Osteocyte (in vitro differentiated cells): ENCODE measurements at regions not wholly inside any gene's neighbourhood (a gene's known extent, or its start where the extent isn't known, plus 50 kb on each side); places are given as distances from the start of the nearest gene placed in this dataset.

Experiments
- DNase-seq: peaks from one replicate; pipeline ENCODE4 v3.0.0; 2021; ENCODE audit warnings: mixed read lengths; ENCODE audit not compliant: unreplicated experiment; ENCODE audit errors: extremely low spot score
- H3K27ac Mint-ChIP-seq: one replicate; pipeline ENCODE4 v1.8.0; 2021; ENCODE audit warnings: mild to moderate bottlenecking, mixed read lengths; ENCODE audit not compliant: unreplicated experiment
- H3K27me3 Mint-ChIP-seq: one replicate; pipeline ENCODE4 v1.8.0; 2021; ENCODE audit warnings: mixed read lengths; ENCODE audit not compliant: unreplicated experiment
- H3K36me3 Mint-ChIP-seq: one replicate; pipeline ENCODE4 v1.8.0; 2021; ENCODE audit warnings: mixed read lengths; ENCODE audit not compliant: unreplicated experiment
- H3K4me1 Mint-ChIP-seq: one replicate; pipeline ENCODE4 v1.8.0; 2021; ENCODE audit warnings: mixed read lengths; ENCODE audit not compliant: unreplicated experiment
- H3K4me3 Mint-ChIP-seq: one replicate; pipeline ENCODE4 v1.8.0; 2021; ENCODE audit warnings: mild to moderate bottlenecking, moderate library complexity, mixed read lengths; ENCODE audit not compliant: unreplicated experiment
- H3K9me3 Mint-ChIP-seq: one replicate; pipeline ENCODE4 v1.8.0; 2021; ENCODE audit warnings: mixed read lengths; ENCODE audit not compliant: unreplicated experiment
- CTCF ChIP-seq: fragments of 200-600 bp; sonication (generic); IDR thresholded peaks from 2 replicates; pipeline ENCODE4 v1.5.0; 2021; ENCODE audit warnings: antibody characterized with exemption, mild to moderate bottlenecking, moderate library complexity

GRCh38 chr1:56152635-56153034 lies 426.7 kb downstream of the PLPP3 start:
- TF ChIP-seq CTCF, result no peak
- Mint-ChIP-seq H3K27me3 (no peaks in the 10 kb centered on the region), H3K36me3 (no peaks in the 10 kb centered on the region), H3K27ac (peak overlapping the region; percentile 40), H3K9me3 (no peaks in the 10 kb centered on the region), H3K4me1 (peaks cover 28% of the 10 kb centered on the region), H3K4me3 (no peak overlapping the region)
- no peak for DNase-seq

- no peaks in the 10 kb centered on the region for H3K9me3 Mint-ChIP-seq
- no peak overlapping the region for H3K4me3 Mint-ChIP-seq
- no peaks in the 10 kb centered on the region for H3K27me3 Mint-ChIP-seq
- no peaks in the 10 kb centered on the region for H3K36me3 Mint-ChIP-seq
- TF ChIP-seq CTCF, result no peak
- no peak for DNase-seq
- no peak overlapping the region for H3K27ac Mint-ChIP-seq
- peaks cover 33% of the 10 kb centered on the region for H3K4me1 Mint-ChIP-seq
These were observed 428.0 kb downstream of the PLPP3 start for GRCh38 chr1:56151402-56151801.

- no peak for DNase-seq
These were observed 428.7 kb downstream of the PLPP3 start for GRCh38 chr1:56150441-56151215.

GRCh38 chr1:56149761-56150160 lies 429.6 kb downstream of the PLPP3 start:
- no peak for DNase-seq
- Mint-ChIP-seq H3K27me3 (no peaks in the 10 kb centered on the region), H3K9me3 (no peaks in the 10 kb centered on the region), H3K27ac (no peak overlapping the region), H3K4me1 (peaks cover 37% of the 10 kb centered on the region), H3K36me3 (no peaks in the 10 kb centered on the region), H3K4me3 (no peak overlapping the region)
- TF ChIP-seq CTCF, result no peak

More at GRCh38 chr1:56150441-56151215, 428.7 kb downstream of the PLPP3 start:
- Mint-ChIP-seq H3K4me1 (peaks cover 37% of the 10 kb centered on the region), H3K9me3 (no peaks in the 10 kb centered on the region), H3K27ac (no peak overlapping the region), H3K27me3 (no peaks in the 10 kb centered on the region), H3K4me3 (no peak overlapping the region), H3K36me3 (no peaks in the 10 kb centered on the region)
- TF ChIP-seq CTCF, result no peak

- no peak overlapping the region for H3K27ac Mint-ChIP-seq
- TF ChIP-seq CTCF, result peak; percentile 29
- no peaks in the 10 kb centered on the region for H3K9me3 Mint-ChIP-seq
- peaks cover 36% of the 10 kb centered on the region for H3K4me1 Mint-ChIP-seq
- no peaks in the 10 kb centered on the region for H3K27me3 Mint-ChIP-seq
- no peak overlapping the region for H3K4me3 Mint-ChIP-seq
- peaks cover 1% of the 10 kb centered on the region for H3K36me3 Mint-ChIP-seq
- no peak for DNase-seq
These were observed 430.8 kb downstream of the PLPP3 start for GRCh38 chr1:56148326-56149193.
